ENCODE measurements at regions not wholly inside any gene's neighbourhood (a gene's known extent, or its start where the extent isn't known, plus 50 kb on each side); places are given as distances from the start of the nearest gene placed in this dataset.
A peak's percentile ranks its signal among the peaks of the same experiment; 100 is the strongest.

- POLR2A ChIA-PET, result no interaction called here
- H3K36me3 Mint-ChIP-seq (ENCODE audit: low read depth), result no peaks in the 10 kb centered on the region
- no peak for TF ChIP-seq CTCF (IDR thresholded peaks at IDR 0.05)
Observed at GRCh38 chr14:25430808-25431207, 380.9 kb upstream of the STXBP6 start.

GRCh38 chr14:25412998-25413397, 363.1 kb upstream of the STXBP6 start:
- no peak for ATAC-seq
- no peaks in the 10 kb centered on the region for H3K36me3 Mint-ChIP-seq (ENCODE audit: low read depth)
- H3K27ac Mint-ChIP-seq, result no peak overlapping the region
- no peaks in the 10 kb centered on the region for H3K9me3 Mint-ChIP-seq
- intact Hi-C loops (cut with micrococcal nuclease), result no loop called here
- CTCF ChIA-PET, result interaction anchor here (1.4 kb wide), 2 partner anchors 11 to 12 kb away, joined by 3 to 5 read pairs; no protein-coding TSS in a partner anchor
- H3K4me1 Mint-ChIP-seq (ENCODE audit: low read depth), result no peaks in the 10 kb centered on the region
- DNase-seq, result no peak
- H3K4me3 Mint-ChIP-seq, result no peak overlapping the region
- H3K27me3 Mint-ChIP-seq, result peaks cover 1% of the 10 kb centered on the region
- no peak for TF ChIP-seq CTCF (IDR thresholded peaks at IDR 0.05)
- POLR2A ChIA-PET, result no interaction called here

More at GRCh38 chr14:25430808-25431207, 380.9 kb upstream of the STXBP6 start:
- ATAC-seq (no peak), DNase-seq (no peak)
- Mint-ChIP-seq H3K9me3 (no peaks in the 10 kb centered on the region), H3K4me3 (no peak overlapping the region), H3K27me3 (no peaks in the 10 kb centered on the region), H3K27ac (no peak overlapping the region), H3K4me1 (ENCODE audit: low read depth) (no peaks in the 10 kb centered on the region)
- CTCF ChIA-PET, result interaction anchor here (1.0 to 1.3 kb wide), 2 partner anchors 9 to 19 kb away, joined by 3 read pairs; no protein-coding TSS in a partner anchor
- intact Hi-C loops (cut with micrococcal nuclease), result no loop called here

GRCh38 chr14:25411781-25412757, 362.1 kb upstream of the STXBP6 start:
- Mint-ChIP-seq H3K9me3 (no peaks in the 10 kb centered on the region), H3K27me3 (peaks cover 1% of the 10 kb centered on the region), H3K27ac (no peak overlapping the region), H3K4me1 (ENCODE audit: low read depth) (no peaks in the 10 kb centered on the region), H3K36me3 (ENCODE audit: low read depth) (no peaks in the 10 kb centered on the region), H3K4me3 (no peak overlapping the region)
- peak; percentile 23 for TF ChIP-seq CTCF (IDR thresholded peaks at IDR 0.05)
- intact Hi-C loops (cut with micrococcal nuclease), result no loop called here
- DNase-seq, result no peak
- ATAC-seq, result no peak
- CTCF ChIA-PET, result interaction anchor here (0.8 to 1.4 kb wide), 5 partner anchors 10 to 19 kb away, joined by 3 to 5 read pairs (median 3); no protein-coding TSS in a partner anchor
- POLR2A ChIA-PET, result no interaction called here

GRCh38 chr14:25406818-25407217, 356.9 kb upstream of the STXBP6 start:
- peak; percentile 65 for TF ChIP-seq CTCF (IDR thresholded peaks at IDR 0.05)
- H3K27ac Mint-ChIP-seq, result no peak overlapping the region
- H3K4me3 Mint-ChIP-seq, result no peak overlapping the region
- no peaks in the 10 kb centered on the region for H3K36me3 Mint-ChIP-seq (ENCODE audit: low read depth)
- no peaks in the 10 kb centered on the region for H3K9me3 Mint-ChIP-seq
- ATAC-seq (no peak), DNase-seq (peak; percentile 46)
- POLR2A ChIA-PET, result no interaction called here
- H3K27me3 Mint-ChIP-seq, result no peaks in the 10 kb centered on the region
- H3K4me1 Mint-ChIP-seq (ENCODE audit: low read depth), result no peaks in the 10 kb centered on the region
- intact Hi-C loops (cut with micrococcal nuclease), result no loop called here
- CTCF ChIA-PET, result interaction anchor here (0.7 to 2.0 kb wide), 2 partner anchors 10 to 180 kb away, joined by 3 to 12 read pairs; no protein-coding TSS in a partner anchor
